Heart left ventricle (tissue), 16 donors: ENCODE measurements at regions not wholly inside any gene's neighbourhood (a gene's known extent, or its start where the extent isn't known, plus 50 kb on each side); places are given as distances from the start of the nearest gene placed in this dataset.

Experiments
- ATAC-seq, 4 donors: fragments of 200-7000 bp; cut with Tn5 transposase; one replicate each; pipeline ENCODE4 v1.9.1; 2020 to 2022; ENCODE audit warnings: moderate library complexity in 4 of 4, mild to moderate bottlenecking in 3 of 4, moderate number of reproducible peaks in 1 of 4
- DNase-seq, 5 donors: peaks; one replicate each; pipeline ENCODE4 v3.0.0-alpha.2; 2020
- H3K27ac ChIP-seq, 12 donors: fragments of 200-600 bp; sonication (generic) in 4 of 12; one replicate each; pipeline versions ENCODE4 v1.5.0 to v1.8.0; 2016 to 2022; ENCODE audit warnings: mild to moderate bottlenecking in 2 of 12
- H3K27me3 ChIP-seq, 9 donors: fragments of 200-600 bp; sonication (generic) in 2 of 9; one replicate each; pipeline versions ENCODE4 v1.5.1 to v1.8.0; 2016 to 2022; ENCODE audit warnings: mild to moderate bottlenecking in 3 of 9
- H3K36me3 ChIP-seq, 9 donors: fragments of 200-600 bp; sonication (generic) in 2 of 9; one replicate each; pipeline versions ENCODE4 v1.5.0 to v1.8.0; 2018 to 2022; ENCODE audit warnings: mild to moderate bottlenecking in 2 of 9
- H3K4me1 ChIP-seq, 12 donors: fragments of 200-600 bp; sonication (generic) in 4 of 12; one replicate each; pipeline versions ENCODE4 v1.5.0 to v1.8.0; 2016 to 2022; ENCODE audit warnings: mild to moderate bottlenecking in 3 of 12
- H3K4me3 ChIP-seq, 12 donors: fragments of 200-600 bp; sonication (generic) in 4 of 12; one replicate each; pipeline versions ENCODE4 v1.5.0 to v1.8.0; 2017 to 2022; ENCODE audit warnings: mild to moderate bottlenecking in 9 of 12, moderate library complexity in 4 of 12
- H3K9me3 ChIP-seq, 12 donors: fragments of 200-600 bp; sonication (generic) in 4 of 12; one replicate each; pipeline versions ENCODE4 v1.5.0 to v1.8.0; 2016 to 2022; ENCODE audit warnings: mild to moderate bottlenecking in 1 of 12
- CTCF ChIP-seq, 12 donors: fragments of 200-600 bp; sonication (generic) in 4 of 12; IDR thresholded peaks; one replicate each; pipeline versions ENCODE4 v1.5.0 to v1.8.0; 2018 to 2022; ENCODE audit warnings: antibody characterized with exemption in 12 of 12, mild to moderate bottlenecking in 5 of 12
- POLR2A ChIP-seq, 2 donors: fragments of 450-650 bp; IDR thresholded peaks; one replicate each; pipeline ENCODE4 v1.6.1; 2017; ENCODE audit warnings: antibody characterized with exemption in 2 of 2, mild to moderate bottlenecking in 2 of 2, moderate library complexity in 2 of 2
- WGBS, 4 donors: extraction: QIAGEN DNeasy Blood & Tissue Kit in 2 of 4; methylation state at CpG; one replicate each; pipeline versions ENCODE4 v1.1.5 to v1.1.7; 2013 to 2018; 5-methylcytosine and 5-hydroxymethylcytosine counted together
- intact Hi-C, 10 donors: fragments of 100-400 bp; cut with DNase I; formaldehyde crosslinking; loops; one replicate each; pipeline versions ENCODE4 v1.11.1 to v1.14.2; 2022
- donor health status: ischemic (EF 13 %, LVEDD 7.1; RV severe dilation, severe dysfunction).
- donor health status: healthy with polysubstance abuse.
- donor health status: DM: no; HTN: yes; CAD: no.
- donor health status: DM: no; HTN: no; CAD: no.
- donor health status: ischemic (EF 25% LVEDD 6.9; RV normal size, moderate dysfunction).
- donor health status: ischemic (EF 25% LVEDD 5.7; RV mildly dilated, moderate dysfunction).
- donor health status: healthy.
- donor health status: DM: yes; HTN: yes; CAD: no.
- donor health status: ischemic (EF 35%, LVEDD 5.7; RV mildly dilated, moderate dysfunction).
- donor health status: nonischemic (EF 11% LVEDD 7.7; RV severe dilation, severe dysfunction).
- donor health status: DM: yes; HTN: yes; CAD: no.
- donor health status: PGD.
- donor health status: ischemic (EF 29% LVEDD 5.4; RV normal size, mild dysfunction).
- donor health status: nonischemic (EF 23%, LVEDD 6.1; RV moderate dilation, normal function).

- Histone ChIP-seq H3K9me3 (peaks cover 0 to 7% (median 0%) of the 10 kb centered on the region in 12 donors), H3K36me3 (no peaks in the 10 kb centered on the region), H3K4me1 (no peaks in the 10 kb centered on the region), H3K27ac (no peak overlapping the region), H3K4me3 (no peak overlapping the region), H3K27me3 (no peaks in the 10 kb centered on the region)
- TF ChIP-seq POLR2A (IDR thresholded peaks at IDR 0.05), result no peak
- no peak for TF ChIP-seq CTCF (IDR thresholded peaks at IDR 0.05)
- DNase-seq (no peak), ATAC-seq (no peak)
- 73 to 86% (median 77%) methylated on average over 1 of the region's 1 CpG for WGBS, 4 donors
- intact Hi-C loops, result no loop called here
Measured at GRCh38 chr3:165636684-165637015, 200.6 kb downstream of the BCHE start.

GRCh38 chr3:165635791-165636683 lies 201.2 kb downstream of the BCHE start:
- H3K9me3 ChIP-seq, result peaks cover 0 to 10% (median 0%) of the 10 kb centered on the region in 12 donors
- TF ChIP-seq POLR2A (IDR thresholded peaks at IDR 0.05) (no peak), CTCF (IDR thresholded peaks at IDR 0.05) (no peak)
- H3K4me3 ChIP-seq, result no peak overlapping the region
- no peaks in the 10 kb centered on the region for H3K36me3 ChIP-seq
- no peak for DNase-seq
- ATAC-seq, result no peak
- H3K27ac ChIP-seq, result no peak overlapping the region
- no peaks in the 10 kb centered on the region for H3K27me3 ChIP-seq
- intact Hi-C loops, result no loop called here
- 82 to 88% (median 83%) methylated on average over 5 of the region's 5 CpGs for WGBS, 4 donors
- H3K4me1 ChIP-seq, result no peaks in the 10 kb centered on the region

- Histone ChIP-seq H3K36me3 (no peaks in the 10 kb centered on the region), H3K27me3 (no peaks in the 10 kb centered on the region), H3K9me3 (peaks cover 0 to 20% (median 0%) of the 10 kb centered on the region in 12 donors), H3K4me1 (no peaks in the 10 kb centered on the region), H3K27ac (no peak overlapping the region), H3K4me3 (no peak overlapping the region)
- no peak for TF ChIP-seq CTCF (IDR thresholded peaks at IDR 0.05)
- TF ChIP-seq POLR2A (IDR thresholded peaks at IDR 0.05), result no peak
- no peak for DNase-seq
- 71 to 73% (median 72%) methylated on average over 3 of the region's 3 CpGs for WGBS, 4 donors
- ATAC-seq, result no peak
- intact Hi-C loops, result no loop called here
Measured at GRCh38 chr3:165624761-165625160, 212.5 kb downstream of the BCHE start.

- 93 to 96% (median 95%) methylated on average over 2 of the region's 2 CpGs for WGBS, 4 donors
- TF ChIP-seq POLR2A (IDR thresholded peaks at IDR 0.05) (no peak), CTCF (IDR thresholded peaks at IDR 0.05) (no peak)
- H3K4me1 ChIP-seq, result no peaks in the 10 kb centered on the region
- no peaks in the 10 kb centered on the region for H3K36me3 ChIP-seq
- H3K27ac ChIP-seq, result no peak overlapping the region
- H3K27me3 ChIP-seq, result no peaks in the 10 kb centered on the region
- DNase-seq (no peak), ATAC-seq (no peak)
- H3K4me3 ChIP-seq, result no peak overlapping the region
- peaks cover 0 to 20% (median 0%) of the 10 kb centered on the region in 12 donors for H3K9me3 ChIP-seq
- intact Hi-C loops, result no loop called here
Measured at GRCh38 chr3:165622356-165622755, 214.9 kb downstream of the BCHE start.
